Body of pancreas (tissue), 4 donors: ENCODE measurements at regions not wholly inside any gene's neighbourhood (a gene's known extent, or its start where the extent isn't known, plus 50 kb on each side); places are given as distances from the start of the nearest gene placed in this dataset.

Experiments
- ATAC-seq: fragments of 150-250 bp; one replicate; pipeline ENCODE4 v1.9.1; 2016
- DNase-seq, 4 donors: peaks; one replicate each; pipeline ENCODE4 v3.0.0-alpha.2; 2019
- H3K27ac ChIP-seq, 4 donors: fragments of 200-600 bp; sonication (generic); 1 replicate in 3 of 4; 2 replicates in 1 of 4; pipeline versions ENCODE4 v1.5.1 to v1.6.1; 2016 to 2019; ENCODE audit warnings: mild to moderate bottlenecking in 1 of 4, mixed read lengths in 1 of 4, moderate library complexity in 1 of 4
- H3K27me3 ChIP-seq, 2 donors: fragments of 200-600 bp; sonication (generic); one replicate each; pipeline ENCODE4 v1.6.0; 2016; ENCODE audit warnings: mild to moderate bottlenecking in 1 of 2
- H3K36me3 ChIP-seq, 2 donors: fragments of 200-600 bp; sonication (generic); replicated peaks in 1 of 2; 2 replicates each; pipeline ENCODE4 v1.5.1; 2016; ENCODE audit warnings: low read depth in 2 of 2; ENCODE audit not compliant: insufficient read depth in 1 of 2
- H3K4me1 ChIP-seq: fragments of 200-600 bp; sonication (generic); one replicate; pipeline ENCODE4 v1.6.0; 2016
- H3K4me3 ChIP-seq, 2 donors: fragments of 200-600 bp; sonication (generic); 1 replicate in 1 of 2; 2 replicates in 1 of 2; pipeline ENCODE4 v1.5.1; 2016 to 2019
- H3K9me3 ChIP-seq, 3 donors: fragments of 200-600 bp; sonication (generic); 1 replicate in 2 of 3; 2 replicates in 1 of 3; pipeline ENCODE4 v1.5.1; 2016
- CTCF ChIP-seq, 7 experiments: fragments of 450-650 bp in 4 of 7; fragments of 200-600 bp in 3 of 7; sonication (generic) in 3 of 7; IDR thresholded peaks; one replicate each; pipeline ENCODE4 v1.5.1; 2016 to 2019; ENCODE audit warnings: antibody characterized with exemption in 7 of 7
- POLR2A ChIP-seq, 3 donors: fragments of 450-650 bp; IDR thresholded peaks; one replicate each; pipeline ENCODE4 v1.6.1; 2016; ENCODE audit warnings: antibody characterized with exemption in 3 of 3, mild to moderate bottlenecking in 2 of 3
- WGBS, 2 donors: methylation state at CpG; one replicate each; pipeline ENCODE4 v1.1.5; 2017; 5-methylcytosine and 5-hydroxymethylcytosine counted together
- intact Hi-C: fragments of 100-400 bp; cut with DNase I; formaldehyde crosslinking; loops from one replicate; pipeline ENCODE4 v1.15.1; 2023

DNA sequence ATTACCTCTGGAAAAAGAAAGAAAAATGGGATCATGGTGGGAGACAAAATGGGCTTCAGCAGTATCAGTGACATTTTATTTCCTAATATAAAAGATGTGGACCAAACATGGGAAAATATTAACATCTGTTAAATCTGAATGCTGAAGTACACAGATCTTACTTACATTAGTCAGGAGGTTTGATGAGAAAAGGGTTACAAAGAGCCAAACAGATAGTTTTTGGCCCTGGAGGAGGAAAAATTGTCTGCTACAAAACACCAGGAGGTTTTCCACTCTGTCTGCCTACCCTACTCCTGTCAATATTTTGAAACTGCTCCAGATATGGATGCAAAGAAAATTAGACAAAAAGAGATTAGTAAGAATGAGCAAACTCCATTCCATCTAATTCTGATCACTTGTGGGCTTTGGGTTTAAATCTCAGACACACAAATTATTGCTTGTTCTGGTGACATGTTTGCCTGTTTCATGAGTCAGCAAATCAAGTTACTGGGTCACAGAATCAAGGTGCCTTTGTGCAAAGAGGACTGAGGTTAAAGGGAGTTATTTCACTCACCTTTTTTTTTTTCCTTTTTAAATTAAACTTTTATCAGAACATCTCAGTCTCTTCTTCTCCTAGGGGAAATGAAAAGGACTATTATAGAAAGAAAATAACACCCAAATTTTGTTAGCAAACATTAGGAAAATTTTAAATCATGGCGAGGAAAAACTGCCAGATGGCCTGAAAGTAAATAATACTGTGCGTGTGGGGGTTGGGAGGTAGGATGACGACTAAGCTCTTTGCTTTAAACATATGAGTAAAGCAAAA, 87.0 kb upstream of the SPATS2L start:
- Histone ChIP-seq H3K4me1 (peaks cover 43% of the 10 kb centered on the region), H3K27me3 (no peaks in the 10 kb centered on the region), H3K36me3 (no peaks in the 10 kb centered on the region), H3K27ac (peak overlapping the region; percentile 49 to 78 (median 54)), H3K9me3 (no peaks in the 10 kb centered on the region), H3K4me3 (no peak overlapping the region)
- TF ChIP-seq POLR2A (IDR thresholded peaks at IDR 0.05) (no peak), CTCF (IDR thresholded peaks at IDR 0.05) (no peak)
- intact Hi-C loops, result no loop called here
- peak; percentile 42 to 74 (median 60) for DNase-seq
- peak; percentile 59 for ATAC-seq
- WGBS, 2 donors, result 9 to 16% methylated on average over 3 of the region's 3 CpGs

DNA sequence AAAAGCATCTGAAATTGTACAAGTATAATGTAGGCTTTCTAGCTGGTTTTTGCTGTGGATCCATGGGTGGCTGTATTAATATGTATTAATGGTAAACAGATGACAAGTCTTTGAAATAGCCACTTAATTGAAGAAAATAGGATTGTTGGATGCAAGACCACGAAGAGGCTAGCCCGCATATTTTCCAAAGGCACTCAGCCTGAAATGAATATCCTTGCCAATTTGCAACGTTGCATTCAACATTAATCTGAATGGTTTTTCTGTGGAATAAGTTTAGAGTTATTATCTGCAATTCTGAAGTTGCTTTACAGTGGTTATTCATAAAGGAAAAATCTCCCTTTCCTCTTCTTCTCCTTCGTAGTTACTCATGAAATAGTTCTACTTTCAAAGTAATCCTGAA, 86.2 kb upstream of the SPATS2L start:
- WGBS, 2 donors, result 59 to 60% methylated on average over 4 of the region's 4 CpGs
- no peaks in the 10 kb centered on the region for H3K27me3 ChIP-seq
- H3K9me3 ChIP-seq, result no peaks in the 10 kb centered on the region
- H3K27ac ChIP-seq, result peak overlapping the region; percentile 50 to 78 (median 63)
- ATAC-seq (no peak), DNase-seq (no peak)
- H3K36me3 ChIP-seq, result no peaks in the 10 kb centered on the region
- intact Hi-C loops, result no loop called here
- TF ChIP-seq CTCF (IDR thresholded peaks at IDR 0.05) (no peak), POLR2A (IDR thresholded peaks at IDR 0.05) (no peak)
- H3K4me1 ChIP-seq, result peaks cover 43% of the 10 kb centered on the region
- H3K4me3 ChIP-seq, result no peak overlapping the region

DNA sequence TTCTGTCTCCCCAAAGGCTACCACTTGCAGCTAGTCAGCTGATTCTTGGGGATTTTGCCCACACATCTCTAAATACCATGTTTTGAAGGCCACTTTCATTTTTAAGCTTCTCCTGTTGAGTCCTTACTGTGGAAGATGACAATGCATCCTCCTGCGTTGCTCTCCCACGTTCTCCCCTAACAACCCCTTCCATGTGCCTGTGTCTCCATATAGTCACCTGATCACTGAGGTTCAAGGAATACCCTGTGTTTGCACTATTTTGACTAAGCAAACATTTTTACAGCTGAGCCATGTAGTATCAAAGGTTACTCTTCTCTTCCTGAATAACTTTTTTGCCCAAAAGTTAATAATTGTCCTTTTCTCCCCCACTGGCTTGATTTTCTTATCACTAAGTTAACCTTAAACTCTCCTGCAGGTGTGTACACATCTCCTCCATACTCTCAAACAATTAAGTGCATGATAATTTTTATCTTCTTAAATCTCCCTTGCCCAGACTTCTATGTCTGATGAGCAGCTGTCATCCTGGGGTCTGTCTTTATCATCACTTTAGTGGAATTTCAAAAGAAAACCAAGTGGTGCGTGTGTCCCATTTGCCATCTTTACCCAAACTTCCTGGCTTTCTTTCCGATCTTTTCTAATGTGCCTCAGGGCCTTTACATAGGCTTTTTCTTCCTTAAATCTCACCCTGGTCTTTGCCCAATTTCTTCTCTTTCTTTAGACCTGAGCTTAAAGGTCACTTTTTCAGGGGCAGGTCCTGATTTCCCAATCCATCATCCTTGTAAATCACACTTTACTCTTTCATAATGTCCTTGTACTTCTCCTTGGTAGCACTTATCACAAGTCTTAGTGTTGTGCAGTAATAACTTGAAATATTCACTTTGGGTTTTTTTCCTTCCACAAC, 85.2 kb upstream of the SPATS2L start:
- no peaks in the 10 kb centered on the region for H3K27me3 ChIP-seq

GRCh38 chr2:200222791-200223190, 83.7 kb upstream of the SPATS2L start:
- ATAC-seq, result no peak
- 26 to 34% methylated on average over 7 of the region's 7 CpGs for WGBS, 2 donors
- H3K27ac ChIP-seq, result peak overlapping the region in 3 of 4 donors; percentile 8 to 78 (median 69)
- H3K27me3 ChIP-seq, result no peaks in the 10 kb centered on the region
- DNase-seq, result peak in 1 of 4 donors; percentile 43
- TF ChIP-seq POLR2A (IDR thresholded peaks at IDR 0.05), result no peak
- TF ChIP-seq CTCF (IDR thresholded peaks at IDR 0.05), result no peak
- H3K9me3 ChIP-seq, result no peaks in the 10 kb centered on the region
- intact Hi-C loops, result no loop called here
- H3K36me3 ChIP-seq, result no peaks in the 10 kb centered on the region
- H3K4me3 ChIP-seq, result no peak overlapping the region
- peaks cover 55% of the 10 kb centered on the region for H3K4me1 ChIP-seq

More for the DNA sequence above, 85.2 kb upstream of the SPATS2L start:
- H3K4me3 ChIP-seq, result no peak overlapping the region
- ATAC-seq (peak; percentile 88), DNase-seq (peak in 2 of 4 donors; percentile 12 to 21)
- H3K9me3 ChIP-seq, result no peaks in the 10 kb centered on the region
- 9 to 20% methylated on average over 4 of the region's 4 CpGs for WGBS, 2 donors
- intact Hi-C loops, result no loop called here
- peak in 1 of 7 experiments; percentile 3 for TF ChIP-seq CTCF (IDR thresholded peaks at IDR 0.05)
- TF ChIP-seq POLR2A (IDR thresholded peaks at IDR 0.05), result no peak
- peak overlapping the region; percentile 50 to 78 (median 63) for H3K27ac ChIP-seq
- H3K36me3 ChIP-seq, result no peaks in the 10 kb centered on the region
- peaks cover 52% of the 10 kb centered on the region for H3K4me1 ChIP-seq
